B cell (primary cell): ENCODE measurements at regions not wholly inside any gene's neighbourhood (a gene's known extent, or its start where the extent isn't known, plus 50 kb on each side); places are given as distances from the start of the nearest gene placed in this dataset.

Experiments used
- ATAC-seq: fragments of 200-7000 bp; cut with Tn5 transposase; one replicate; pipeline ENCODE4 v1.10.0; 2021; ENCODE audit warnings: low read depth, mild to moderate bottlenecking, moderate number of reproducible peaks, moderate library complexity
- CTCF ChIA-PET: fragments of 350-600 bp; sonication (Branson Sonifier 250); formaldehyde crosslinking; loops from one replicate; lab custom pipeline; 2021; ENCODE audit warnings: antibody characterized with exemption, inconsistent platforms; lab: Charles Lee
- POLR2A ChIA-PET: fragments of 350-600 bp; sonication (Branson Sonifier 250); formaldehyde crosslinking; loops from one replicate; lab custom pipeline; 2021; ENCODE audit warnings: antibody characterized with exemption; lab: Charles Lee
- DNase-seq: peaks from one replicate; pipeline ENCODE4 v3.0.0; 2013
- H2AFZ ChIP-seq: 2 replicates; pipeline ENCODE4 v1.6.1; 2012; ENCODE audit warnings: mild to moderate bottlenecking, low read depth, low read length; ENCODE audit not compliant: insufficient read depth, poor library complexity, severe bottlenecking
- H3K27ac ChIP-seq, 2 donors: 1 replicate in 1 of 2; 2 replicates in 1 of 2; pipeline ENCODE4 v1.5.1; 2012 to 2013; ENCODE audit warnings: low read length in 2 of 2, mild to moderate bottlenecking in 2 of 2, moderate library complexity in 1 of 2
- H3K27me3 ChIP-seq, 4 experiments: fragments of 200-600 bp in 1 of 4; sonication (generic) in 1 of 4; replicated peaks in 1 of 4; 1 replicate in 2 of 4; 2 replicates in 2 of 4; pipeline versions ENCODE4 v1.6.1 to v1.7.0; 2013 to 2016; ENCODE audit warnings: low read length in 3 of 4, mild to moderate bottlenecking in 2 of 4, mixed read lengths in 1 of 4, moderate library complexity in 1 of 4; ENCODE audit not compliant: insufficient read depth in 4 of 4, control insufficient read depth in 3 of 4; ENCODE audit errors: control extremely low read depth in 1 of 4
- H3K36me3 ChIP-seq, 2 experiments: replicated peaks in 1 of 2; 1 replicate in 1 of 2; 2 replicates in 1 of 2; pipeline versions ENCODE4 v1.6.1 to v1.7.1; 2013; ENCODE audit warnings: low read length in 1 of 2; ENCODE audit not compliant: insufficient read depth in 2 of 2, control insufficient read depth in 1 of 2; ENCODE audit errors: control extremely low read depth in 1 of 2, extremely low read depth in 1 of 2
- H3K4me1 ChIP-seq, 2 donors: fragments of 200-600 bp in 1 of 2; sonication (generic) in 1 of 2; 1 replicate in 1 of 2; 2 replicates in 1 of 2; pipeline versions ENCODE4 v1.5.1 to v1.6.1; 2013 to 2017; ENCODE audit warnings: low read length in 2 of 2; ENCODE audit not compliant: control insufficient read depth in 2 of 2, insufficient read depth in 2 of 2
- H3K4me2 ChIP-seq: replicated peaks from 2 replicates; pipeline ENCODE3; 2012; ENCODE audit warnings: mild to moderate bottlenecking, low read depth, low read length; ENCODE audit not compliant: poor library complexity, severe bottlenecking
- H3K4me3 ChIP-seq, 5 experiments: fragments of 200-600 bp in 1 of 5; sonication (generic) in 1 of 5; 1 replicate in 3 of 5; 2 replicates in 2 of 5; pipeline versions ENCODE4 v1.5.1 to v1.7.0; 2011 to 2016; ENCODE audit warnings: low read length in 4 of 5, mild to moderate bottlenecking in 4 of 5, low read depth in 2 of 5, control low read depth in 1 of 5, moderate library complexity in 1 of 5; ENCODE audit not compliant: insufficient read depth in 1 of 5; ENCODE audit errors: control extremely low read depth in 1 of 5, extremely low read depth in 1 of 5
- H3K79me2 ChIP-seq: fragments of 200-600 bp; sonication (generic); one replicate; pipeline ENCODE4 v1.6.0; 2016; ENCODE audit warnings: low read length; ENCODE audit not compliant: control insufficient read depth, insufficient read depth
- H3K9ac ChIP-seq: fragments of 200-600 bp; sonication (generic); 2 replicates; pipeline ENCODE4 v1.6.1; 2017; ENCODE audit warnings: mild to moderate bottlenecking, low read length, moderate library complexity
- H3K9me3 ChIP-seq, 3 donors: one replicate each; pipeline versions ENCODE4 v1.6.1 to v1.7.1; 2013; ENCODE audit warnings: low read length in 2 of 3; ENCODE audit not compliant: control insufficient read depth in 2 of 3, insufficient read depth in 1 of 3; ENCODE audit errors: control extremely low read depth in 1 of 3
- H4K20me1 ChIP-seq: 2 replicates; pipeline ENCODE4 v1.6.0; 2012; ENCODE audit warnings: mild to moderate bottlenecking, low read length; ENCODE audit not compliant: insufficient read depth, control insufficient read depth, poor library complexity, severe bottlenecking
- H3K27ac Mint-ChIP-seq: one replicate; pipeline ENCODE4 v1.8.0; 2021; ENCODE audit warnings: mixed read lengths
- H3K27me3 Mint-ChIP-seq: one replicate; pipeline ENCODE4 v1.8.0; 2021; ENCODE audit warnings: mixed read lengths
- H3K4me1 Mint-ChIP-seq: one replicate; pipeline ENCODE4 v1.8.0; 2021; ENCODE audit warnings: mixed read lengths
- H3K4me3 Mint-ChIP-seq: one replicate; pipeline ENCODE4 v1.8.0; 2021; ENCODE audit warnings: mixed read lengths
- H3K9me3 Mint-ChIP-seq: one replicate; pipeline ENCODE4 v1.8.0; 2022; ENCODE audit warnings: mixed read lengths; ENCODE audit not compliant: insufficient read depth
- EZH2 ChIP-seq: IDR thresholded peaks from 2 replicates; pipeline ENCODE4 v1.6.1; 2012; ENCODE audit warnings: borderline replicate concordance, low read depth, mild to moderate bottlenecking, moderate library complexity, low read length; ENCODE audit not compliant: insufficient read depth, poor library complexity, severe bottlenecking
- WGBS: methylation state at CpG from one replicate; pipeline ENCODE4 v1.1.5; 2013; ENCODE audit warnings: missing lambda C conversion rate; ENCODE audit not compliant: insufficient coverage; 5-methylcytosine and 5-hydroxymethylcytosine counted together
- intact Hi-C: fragments of 100-400 bp; cut with micrococcal nuclease; formaldehyde crosslinking; loops from one replicate; pipeline ENCODE4 v1.10.0; 2022
- TF ChIP-seq, protein P1 (sequence below): fragments of 200-600 bp; IDR thresholded peaks from one replicate; pipeline ENCODE4 v1.8.0; 2022; ENCODE audit warnings: antibody characterized with exemption, mild to moderate bottlenecking

DNA sequence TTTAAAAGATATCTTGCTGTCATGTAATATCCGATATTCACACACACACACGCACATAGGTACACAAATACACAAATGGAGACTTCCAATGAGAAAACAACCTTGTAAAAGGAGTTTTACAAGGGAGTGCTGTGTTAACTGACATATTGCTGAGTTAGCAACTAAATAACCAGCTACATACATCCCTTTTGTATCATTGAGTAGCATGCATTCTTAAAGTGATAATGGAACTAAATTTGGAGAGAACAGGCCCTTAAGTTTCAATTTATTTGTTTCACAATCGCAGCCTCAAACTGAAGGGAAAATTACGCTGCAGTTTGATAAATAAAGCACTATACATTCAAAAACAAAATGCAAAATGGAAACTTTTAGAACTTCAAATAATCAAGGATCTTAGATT is 1046.0 kb upstream of the NR2F2 start:
- ATAC-seq (no peak), DNase-seq (no peak)
- H3K9me3 ChIP-seq, result peaks cover 0 to 3% (median 0%) of the 10 kb centered on the region in 3 donors
- no peaks in the 10 kb centered on the region for H4K20me1 ChIP-seq
- H3K27ac Mint-ChIP-seq, result no peak overlapping the region
- no peaks in the 10 kb centered on the region for H3K36me3 ChIP-seq
- H3K27ac ChIP-seq, result no peak overlapping the region
- WGBS, result no CpG with 5 or more reads among the region's 4 CpGs
- H3K4me3 ChIP-seq, result no peak overlapping the region
- intact Hi-C loops, result no loop called here
- H3K27me3 Mint-ChIP-seq, result peaks cover 3% of the 10 kb centered on the region
- H3K4me1 Mint-ChIP-seq, result no peaks in the 10 kb centered on the region
- H3K4me2 ChIP-seq, result no peak overlapping the region
- no peak overlapping the region for H3K4me3 Mint-ChIP-seq
- H3K9ac ChIP-seq, result no peak overlapping the region
- H3K27me3 ChIP-seq, result no peaks in the 10 kb centered on the region
- H3K9me3 Mint-ChIP-seq, result peaks cover 2% of the 10 kb centered on the region
- no peaks in the 10 kb centered on the region for H3K79me2 ChIP-seq
- H3K4me1 ChIP-seq, result no peaks in the 10 kb centered on the region
- POLR2A ChIA-PET, result no interaction called here
- TF ChIP-seq, protein P1, sequence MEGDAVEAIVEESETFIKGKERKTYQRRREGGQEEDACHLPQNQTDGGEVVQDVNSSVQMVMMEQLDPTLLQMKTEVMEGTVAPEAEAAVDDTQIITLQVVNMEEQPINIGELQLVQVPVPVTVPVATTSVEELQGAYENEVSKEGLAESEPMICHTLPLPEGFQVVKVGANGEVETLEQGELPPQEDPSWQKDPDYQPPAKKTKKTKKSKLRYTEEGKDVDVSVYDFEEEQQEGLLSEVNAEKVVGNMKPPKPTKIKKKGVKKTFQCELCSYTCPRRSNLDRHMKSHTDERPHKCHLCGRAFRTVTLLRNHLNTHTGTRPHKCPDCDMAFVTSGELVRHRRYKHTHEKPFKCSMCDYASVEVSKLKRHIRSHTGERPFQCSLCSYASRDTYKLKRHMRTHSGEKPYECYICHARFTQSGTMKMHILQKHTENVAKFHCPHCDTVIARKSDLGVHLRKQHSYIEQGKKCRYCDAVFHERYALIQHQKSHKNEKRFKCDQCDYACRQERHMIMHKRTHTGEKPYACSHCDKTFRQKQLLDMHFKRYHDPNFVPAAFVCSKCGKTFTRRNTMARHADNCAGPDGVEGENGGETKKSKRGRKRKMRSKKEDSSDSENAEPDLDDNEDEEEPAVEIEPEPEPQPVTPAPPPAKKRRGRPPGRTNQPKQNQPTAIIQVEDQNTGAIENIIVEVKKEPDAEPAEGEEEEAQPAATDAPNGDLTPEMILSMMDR, result no peak
- no peak for TF ChIP-seq EZH2
- CTCF ChIA-PET, result interaction anchor here (0.9 kb wide), 1 partner anchor 9 kb away, joined by 4 read pairs; no protein-coding TSS in a partner anchor
- no peak overlapping the region for H2AFZ ChIP-seq

DNA sequence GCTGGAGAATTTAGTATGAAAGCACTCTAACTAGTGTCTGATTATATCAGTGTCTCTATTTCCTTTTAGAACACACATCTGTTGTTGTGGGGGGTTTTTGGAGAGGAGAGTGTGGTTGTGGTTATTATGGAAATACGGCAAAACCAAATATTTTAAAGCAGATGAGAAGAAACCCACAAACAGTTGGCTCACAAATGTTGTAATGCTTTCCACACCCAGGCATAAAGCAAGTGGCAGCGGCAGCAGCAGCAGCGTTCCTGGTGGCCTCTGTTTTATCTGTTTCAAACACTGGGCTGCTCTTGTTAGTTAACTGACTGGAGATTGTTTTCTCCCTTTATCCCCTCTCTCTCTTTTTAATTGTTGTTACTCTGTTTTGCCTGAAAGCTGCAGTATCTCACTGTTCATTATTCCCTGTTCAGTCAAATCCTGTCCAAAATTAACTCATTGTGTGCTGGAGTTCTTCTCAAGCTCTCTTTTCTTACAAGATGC is 1045.5 kb upstream of the NR2F2 start:
- peaks cover 3% of the 10 kb centered on the region for H3K27me3 Mint-ChIP-seq
- DNase-seq (no peak), ATAC-seq (no peak)
- no peak overlapping the region for H3K27ac ChIP-seq
- TF ChIP-seq EZH2, result no peak
- TF ChIP-seq, protein P1, result no peak
- peaks cover 2% of the 10 kb centered on the region for H3K9me3 Mint-ChIP-seq
- H3K4me3 ChIP-seq, result no peak overlapping the region
- CTCF ChIA-PET, result no interaction called here
- POLR2A ChIA-PET, result no interaction called here
- WGBS, result no CpG with 5 or more reads among the region's 3 CpGs
- no peaks in the 10 kb centered on the region for H3K27me3 ChIP-seq
- H3K4me2 ChIP-seq, result no peak overlapping the region
- H3K79me2 ChIP-seq, result no peaks in the 10 kb centered on the region
- H4K20me1 ChIP-seq, result no peaks in the 10 kb centered on the region
- no peak overlapping the region for H3K4me3 Mint-ChIP-seq
- no peak overlapping the region for H3K27ac Mint-ChIP-seq
- H3K36me3 ChIP-seq, result no peaks in the 10 kb centered on the region
- H3K4me1 Mint-ChIP-seq, result no peaks in the 10 kb centered on the region
- no peaks in the 10 kb centered on the region for H3K4me1 ChIP-seq
- no peak overlapping the region for H2AFZ ChIP-seq
- no peak overlapping the region for H3K9ac ChIP-seq
- peaks cover 0 to 3% (median 0%) of the 10 kb centered on the region in 3 donors for H3K9me3 ChIP-seq
- intact Hi-C loops, result no loop called here
